GM12875 (cell line): ENCODE measurements at regions not wholly inside any gene's neighbourhood (a gene's known extent, or its start where the extent isn't known, plus 50 kb on each side); places are given as distances from the start of the nearest gene placed in this dataset.
A peak's percentile ranks its signal among the peaks of the same experiment; 100 is the strongest.

Source experiments
- H3K4me3 ChIP-seq: one replicate; pipeline ENCODE4 v1.5.1; 2011; ENCODE audit warnings: low read depth, low read length, control low read depth
- TF ChIP-seq, protein P1 (sequence below): IDR thresholded peaks from 2 replicates; pipeline ENCODE4 v1.5.1; 2011; ENCODE audit warnings: low read depth, mild to moderate bottlenecking, control low read depth, inconsistent platforms, low read length, moderate library complexity, borderline replicate concordance; ENCODE audit not compliant: insufficient read depth

DNA sequence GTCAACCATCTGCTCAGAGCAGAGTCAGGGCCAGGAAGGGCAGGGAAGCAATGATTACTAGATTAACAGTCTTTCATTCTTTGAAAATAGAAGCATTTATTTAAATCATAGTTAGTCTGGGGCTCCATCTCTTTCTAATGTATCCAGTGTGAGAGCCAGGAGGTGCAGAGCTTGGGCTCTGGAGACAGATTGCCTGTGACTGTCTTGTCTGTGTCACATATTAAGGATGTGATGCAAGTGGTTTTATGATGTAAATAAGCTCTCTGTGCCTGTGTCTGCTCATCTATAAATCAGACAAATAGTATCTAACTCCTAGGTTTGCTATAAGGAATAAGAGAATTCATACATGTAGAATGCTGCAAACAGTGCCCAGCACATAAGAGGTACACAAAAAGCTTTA is 104.9 kb upstream of the TANK start:
- no peak overlapping the region for H3K4me3 ChIP-seq
- TF ChIP-seq, protein P1, sequence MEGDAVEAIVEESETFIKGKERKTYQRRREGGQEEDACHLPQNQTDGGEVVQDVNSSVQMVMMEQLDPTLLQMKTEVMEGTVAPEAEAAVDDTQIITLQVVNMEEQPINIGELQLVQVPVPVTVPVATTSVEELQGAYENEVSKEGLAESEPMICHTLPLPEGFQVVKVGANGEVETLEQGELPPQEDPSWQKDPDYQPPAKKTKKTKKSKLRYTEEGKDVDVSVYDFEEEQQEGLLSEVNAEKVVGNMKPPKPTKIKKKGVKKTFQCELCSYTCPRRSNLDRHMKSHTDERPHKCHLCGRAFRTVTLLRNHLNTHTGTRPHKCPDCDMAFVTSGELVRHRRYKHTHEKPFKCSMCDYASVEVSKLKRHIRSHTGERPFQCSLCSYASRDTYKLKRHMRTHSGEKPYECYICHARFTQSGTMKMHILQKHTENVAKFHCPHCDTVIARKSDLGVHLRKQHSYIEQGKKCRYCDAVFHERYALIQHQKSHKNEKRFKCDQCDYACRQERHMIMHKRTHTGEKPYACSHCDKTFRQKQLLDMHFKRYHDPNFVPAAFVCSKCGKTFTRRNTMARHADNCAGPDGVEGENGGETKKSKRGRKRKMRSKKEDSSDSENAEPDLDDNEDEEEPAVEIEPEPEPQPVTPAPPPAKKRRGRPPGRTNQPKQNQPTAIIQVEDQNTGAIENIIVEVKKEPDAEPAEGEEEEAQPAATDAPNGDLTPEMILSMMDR = no peak

DNA sequence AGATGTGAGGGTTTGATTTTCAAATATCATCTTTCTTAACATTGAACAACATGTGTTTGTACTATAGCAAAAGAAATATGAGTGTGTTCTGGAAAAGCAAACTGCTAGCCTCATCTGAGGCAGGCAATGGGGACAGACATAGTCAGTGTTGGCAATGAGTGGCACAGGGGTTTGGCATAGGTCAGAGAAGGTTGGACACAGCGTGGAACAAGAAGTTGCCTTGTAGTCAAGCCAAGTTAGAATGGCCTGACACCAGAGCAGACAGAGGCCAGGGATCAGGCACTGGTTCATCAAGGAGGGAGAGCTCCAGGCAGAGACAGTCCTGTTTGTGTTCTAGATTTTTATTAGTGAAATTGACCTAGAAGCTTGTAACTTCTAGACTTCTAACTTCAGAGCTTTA is 100.8 kb upstream of the TANK start:
- TF ChIP-seq, protein P1 = no peak

DNA sequence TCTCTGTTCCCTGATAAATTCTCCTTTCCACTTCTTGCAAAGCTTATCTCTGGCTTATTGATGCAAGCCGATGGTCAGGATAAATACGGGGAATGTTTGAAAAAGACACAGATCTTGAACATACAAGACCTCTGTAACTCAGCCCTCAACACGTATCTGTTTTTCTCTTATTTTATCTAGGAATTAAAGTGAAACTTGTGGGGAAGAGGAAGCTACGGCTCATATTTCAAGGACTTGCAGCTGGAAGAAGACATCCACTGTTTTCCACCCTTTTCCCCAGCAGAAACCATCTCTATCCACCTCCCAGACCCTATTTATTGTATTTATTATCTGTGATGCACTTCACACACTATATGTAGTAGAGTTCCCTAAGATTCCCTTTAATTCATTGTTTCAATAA is 98.4 kb upstream of the TANK start:
- TF ChIP-seq, protein P1 = no peak
- no peak overlapping the region for H3K4me3 ChIP-seq

More for the DNA sequence above, 100.8 kb upstream of the TANK start:
- H3K4me3 ChIP-seq = no peak overlapping the region

DNA sequence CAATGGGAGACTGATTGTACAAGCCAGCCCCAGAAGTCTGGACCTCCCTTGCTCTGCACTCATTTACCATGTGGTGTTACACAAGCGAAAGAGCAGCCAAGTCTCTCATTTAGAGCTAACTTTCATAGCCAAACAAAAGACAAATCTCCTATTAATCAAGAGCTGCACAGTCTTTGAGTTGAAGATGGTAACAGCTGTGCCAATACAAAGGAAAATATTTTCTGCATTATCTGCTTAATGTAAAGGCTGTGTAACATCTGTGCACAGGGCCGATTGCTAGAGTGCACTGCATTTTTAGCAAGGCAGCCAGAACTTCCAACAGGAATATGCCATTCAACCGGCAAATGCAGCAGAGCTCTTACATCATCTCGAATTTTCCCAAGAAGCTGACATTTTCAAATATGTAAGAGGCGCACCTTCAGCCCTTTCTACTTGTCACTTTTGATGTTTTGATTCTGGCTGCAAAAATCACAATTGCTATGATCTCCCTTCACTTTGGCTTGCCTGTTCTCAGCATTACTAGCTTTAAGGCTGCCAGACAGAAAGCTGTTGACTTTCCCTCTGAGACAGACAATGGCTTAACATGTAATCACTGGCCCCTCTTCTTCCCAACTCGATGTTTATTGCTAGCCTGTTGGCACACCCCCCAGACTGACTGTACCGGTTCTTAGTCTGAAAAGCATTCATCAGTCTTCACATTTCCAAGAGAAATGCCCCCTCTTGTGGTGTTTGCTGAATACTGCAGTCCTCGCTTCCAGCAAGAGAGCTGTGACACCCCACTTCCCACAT is 96.9 kb upstream of the TANK start:
- TF ChIP-seq, protein P1 = peak; percentile 90
- no peak overlapping the region for H3K4me3 ChIP-seq

DNA sequence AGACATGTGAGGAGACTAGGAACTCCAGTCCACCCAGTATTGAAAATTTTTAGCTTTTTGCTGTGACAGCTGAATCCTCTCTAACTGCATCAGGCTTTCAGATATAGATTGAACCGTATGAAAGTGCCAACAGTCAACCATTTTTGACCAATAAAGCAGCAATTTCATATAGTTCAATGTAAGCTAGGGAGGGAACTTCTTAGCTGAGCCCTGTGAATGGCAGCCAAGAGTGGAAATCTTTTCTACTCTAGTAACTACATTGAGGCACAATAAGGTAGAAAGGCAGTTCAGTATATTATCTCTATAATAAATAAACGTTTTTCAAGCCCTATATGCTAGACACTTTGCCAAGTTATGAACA is 96.3 kb upstream of the TANK start:
- TF ChIP-seq, protein P1 = no peak

DNA sequence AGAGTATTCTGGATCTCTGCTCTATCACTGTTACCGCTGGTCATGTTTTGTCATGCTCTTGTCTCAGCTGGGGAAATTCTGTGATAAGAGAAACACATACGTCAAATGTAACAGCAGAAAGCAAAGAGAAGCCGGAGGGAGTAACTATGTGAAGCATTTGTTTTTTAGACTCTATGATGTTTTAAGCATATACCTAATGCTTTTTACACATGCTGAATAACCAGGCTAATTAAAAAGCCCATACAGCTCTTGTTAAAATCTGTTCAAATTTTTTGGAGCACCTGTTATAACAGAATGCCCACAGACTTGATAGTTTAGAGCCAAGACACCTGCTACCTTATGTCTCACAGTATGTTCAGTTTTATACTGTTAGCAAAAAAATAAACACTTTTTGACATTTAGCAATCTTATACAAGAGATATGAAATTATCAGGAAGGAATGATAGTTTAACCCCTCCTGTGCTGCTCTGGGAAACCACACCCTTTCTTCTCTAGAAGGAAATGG is 92.3 kb upstream of the TANK start:
- TF ChIP-seq, protein P1 = no peak
- H3K4me3 ChIP-seq = no peak overlapping the region

More for the DNA sequence above, 96.3 kb upstream of the TANK start:
- H3K4me3 ChIP-seq = no peak overlapping the region

DNA sequence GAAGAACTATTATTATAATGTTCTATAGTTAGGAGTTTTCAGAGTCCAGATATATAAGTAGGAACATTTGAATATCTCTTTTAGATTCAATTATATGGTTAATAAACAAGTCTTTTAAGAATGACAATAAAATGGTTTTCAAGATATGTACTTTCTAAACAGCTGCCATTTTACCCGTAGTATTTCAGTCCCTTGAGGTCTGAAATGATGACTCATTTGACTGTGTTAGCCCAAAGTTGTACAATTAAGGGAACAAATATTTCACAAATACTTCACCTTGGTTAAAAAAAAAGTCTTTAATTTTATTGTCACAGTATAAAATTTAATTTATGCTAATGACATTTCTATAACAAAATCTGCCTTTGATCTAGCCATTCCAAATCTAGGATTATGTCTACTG is 91.6 kb upstream of the TANK start:
- H3K4me3 ChIP-seq = no peak overlapping the region
- TF ChIP-seq, protein P1 = no peak
